ENCODE measurements at regions not wholly inside any gene's neighbourhood (a gene's known extent, or its start where the extent isn't known, plus 50 kb on each side); places are given as distances from the start of the nearest gene placed in this dataset.

DNA sequence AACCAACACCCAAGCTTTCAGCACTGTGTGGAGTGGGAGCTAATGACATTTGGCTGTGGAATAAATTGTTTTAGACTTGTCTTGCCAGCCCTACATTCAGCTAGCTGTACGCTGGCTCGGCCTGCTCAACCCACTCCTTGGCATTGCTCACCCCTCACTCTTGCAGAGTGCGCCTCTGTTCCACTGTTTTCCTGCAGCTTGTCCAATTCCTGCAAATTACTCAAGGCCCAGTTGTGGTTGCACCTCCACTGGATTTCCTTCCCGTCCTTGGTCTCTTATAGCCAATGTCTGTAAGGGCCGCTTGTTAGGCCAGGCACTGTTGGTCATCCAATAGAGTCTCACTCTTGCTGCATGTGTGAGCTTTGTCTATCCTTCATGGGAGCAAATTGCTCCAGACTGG, 55.5 kb upstream of the ADRA1D start:
- no peak for TF ChIP-seq ZNF8 (CRISPR knock-in tag; IDR thresholded peaks at IDR 0.05)
- no peak for TF ChIP-seq ESRRG (CRISPR knock-in tag; IDR thresholded peaks at IDR 0.05)
- no peak for TF ChIP-seq TCF4 (CRISPR knock-in tag; IDR thresholded peaks at IDR 0.05; ENCODE audit: borderline replicate concordance)
- TF ChIP-seq ZFP3 (CRISPR knock-in tag; IDR thresholded peaks at IDR 0.05) = no peak
- TF ChIP-seq ARNTL (CRISPR knock-in tag; IDR thresholded peaks at IDR 0.05; ENCODE audit: borderline replicate concordance, low read depth) = no peak
- no peak for TF ChIP-seq CSDC2 (CRISPR knock-in tag; IDR thresholded peaks at IDR 0.05)
- no peak for TF ChIP-seq SNAI2 (CRISPR knock-in tag; IDR thresholded peaks at IDR 0.05)
- TF ChIP-seq, protein P1, sequence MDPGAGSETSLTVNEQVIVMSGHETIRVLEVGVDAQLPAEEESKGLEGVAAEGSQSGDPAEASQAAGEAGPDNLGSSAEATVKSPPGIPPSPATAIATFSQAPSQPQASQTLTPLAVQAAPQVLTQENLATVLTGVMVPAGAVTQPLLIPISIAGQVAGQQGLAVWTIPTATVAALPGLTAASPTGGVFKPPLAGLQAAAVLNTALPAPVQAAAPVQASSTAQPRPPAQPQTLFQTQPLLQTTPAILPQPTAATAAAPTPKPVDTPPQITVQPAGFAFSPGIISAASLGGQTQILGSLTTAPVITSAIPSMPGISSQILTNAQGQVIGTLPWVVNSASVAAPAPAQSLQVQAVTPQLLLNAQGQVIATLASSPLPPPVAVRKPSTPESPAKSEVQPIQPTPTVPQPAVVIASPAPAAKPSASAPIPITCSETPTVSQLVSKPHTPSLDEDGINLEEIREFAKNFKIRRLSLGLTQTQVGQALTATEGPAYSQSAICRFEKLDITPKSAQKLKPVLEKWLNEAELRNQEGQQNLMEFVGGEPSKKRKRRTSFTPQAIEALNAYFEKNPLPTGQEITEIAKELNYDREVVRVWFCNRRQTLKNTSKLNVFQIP (CRISPR knock-in tag; IDR thresholded peaks at IDR 0.05; ENCODE audit: borderline replicate concordance, low read depth) = no peak
- TF ChIP-seq BACH2 (CRISPR knock-in tag; IDR thresholded peaks at IDR 0.05; ENCODE audit: borderline replicate concordance) = no peak
- no peak for TF ChIP-seq OSR1 (CRISPR knock-in tag; IDR thresholded peaks at IDR 0.05)
- TF ChIP-seq RARB (CRISPR knock-in tag; IDR thresholded peaks at IDR 0.05) = no peak
- TF ChIP-seq, protein P2, sequence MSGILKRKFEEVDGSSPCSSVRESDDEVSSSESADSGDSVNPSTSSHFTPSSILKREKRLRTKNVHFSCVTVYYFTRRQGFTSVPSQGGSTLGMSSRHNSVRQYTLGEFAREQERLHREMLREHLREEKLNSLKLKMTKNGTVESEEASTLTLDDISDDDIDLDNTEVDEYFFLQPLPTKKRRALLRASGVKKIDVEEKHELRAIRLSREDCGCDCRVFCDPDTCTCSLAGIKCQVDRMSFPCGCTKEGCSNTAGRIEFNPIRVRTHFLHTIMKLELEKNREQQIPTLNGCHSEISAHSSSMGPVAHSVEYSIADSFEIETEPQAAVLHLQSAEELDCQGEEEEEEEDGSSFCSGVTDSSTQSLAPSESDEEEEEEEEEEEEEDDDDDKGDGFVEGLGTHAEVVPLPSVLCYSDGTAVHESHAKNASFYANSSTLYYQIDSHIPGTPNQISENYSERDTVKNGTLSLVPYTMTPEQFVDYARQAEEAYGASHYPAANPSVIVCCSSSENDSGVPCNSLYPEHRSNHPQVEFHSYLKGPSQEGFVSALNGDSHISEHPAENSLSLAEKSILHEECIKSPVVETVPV (CRISPR knock-in tag; IDR thresholded peaks at IDR 0.05) = no peak
- no peak for TF ChIP-seq ISL1 (CRISPR knock-in tag; IDR thresholded peaks at IDR 0.05)
- TF ChIP-seq ZNF565 (CRISPR knock-in tag; conservative IDR thresholded peaks at IDR 0.05; ENCODE audit: low read depth) = no peak
- TF ChIP-seq, protein P3, sequence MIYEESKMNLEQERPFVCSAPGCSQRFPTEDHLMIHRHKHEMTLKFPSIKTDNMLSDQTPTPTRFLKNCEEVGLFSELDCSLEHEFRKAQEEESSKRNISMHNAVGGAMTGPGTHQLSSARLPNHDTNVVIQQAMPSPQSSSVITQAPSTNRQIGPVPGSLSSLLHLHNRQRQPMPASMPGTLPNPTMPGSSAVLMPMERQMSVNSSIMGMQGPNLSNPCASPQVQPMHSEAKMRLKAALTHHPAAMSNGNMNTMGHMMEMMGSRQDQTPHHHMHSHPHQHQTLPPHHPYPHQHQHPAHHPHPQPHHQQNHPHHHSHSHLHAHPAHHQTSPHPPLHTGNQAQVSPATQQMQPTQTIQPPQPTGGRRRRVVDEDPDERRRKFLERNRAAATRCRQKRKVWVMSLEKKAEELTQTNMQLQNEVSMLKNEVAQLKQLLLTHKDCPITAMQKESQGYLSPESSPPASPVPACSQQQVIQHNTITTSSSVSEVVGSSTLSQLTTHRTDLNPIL (CRISPR knock-in tag; IDR thresholded peaks at IDR 0.05; ENCODE audit: low read depth) = no peak
- TF ChIP-seq ZC3H10 (CRISPR knock-in tag; IDR thresholded peaks at IDR 0.05) = no peak
- TF ChIP-seq TOX (CRISPR knock-in tag; IDR thresholded peaks at IDR 0.05; ENCODE audit: borderline replicate concordance) = no peak
- no peak for TF ChIP-seq GLIS3 (CRISPR knock-in tag; IDR thresholded peaks at IDR 0.05)
- no peak for TF ChIP-seq ZNF70 (CRISPR knock-in tag; IDR thresholded peaks at IDR 0.05)
- TF ChIP-seq ZFP30 (CRISPR knock-in tag; IDR thresholded peaks at IDR 0.05) = no peak
- ATAC-seq = no peak

DNA sequence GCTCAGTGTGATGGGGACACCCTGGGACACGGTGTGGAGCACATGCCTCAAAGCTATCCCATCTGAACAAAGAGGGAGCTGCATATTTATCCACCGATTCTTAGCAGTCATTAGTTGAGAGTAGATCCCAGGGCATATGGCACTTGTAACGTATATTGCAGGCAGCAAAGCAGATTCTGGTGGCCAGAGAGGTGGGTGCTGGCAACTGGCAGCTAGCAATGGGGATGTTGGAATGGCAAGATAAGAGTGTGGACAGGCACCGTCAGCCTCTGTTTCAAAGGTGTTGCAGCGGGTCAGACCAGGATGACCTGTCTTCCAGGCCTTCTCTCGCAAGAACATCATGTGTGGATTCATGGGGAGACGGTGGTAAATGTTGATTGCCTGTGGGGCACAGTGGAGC, 54.0 kb upstream of the ADRA1D start:
- ATAC-seq = no peak
- no peak for TF ChIP-seq OSR1 (CRISPR knock-in tag; IDR thresholded peaks at IDR 0.05)
- no peak for TF ChIP-seq TCF4 (CRISPR knock-in tag; IDR thresholded peaks at IDR 0.05; ENCODE audit: borderline replicate concordance)
- no peak for TF ChIP-seq PPARA (CRISPR knock-in tag; IDR thresholded peaks at IDR 0.05; ENCODE audit: borderline replicate concordance)
- TF ChIP-seq, protein P1 (CRISPR knock-in tag; IDR thresholded peaks at IDR 0.05; ENCODE audit: borderline replicate concordance, low read depth) = no peak
- TF ChIP-seq SNAI2 (CRISPR knock-in tag; IDR thresholded peaks at IDR 0.05) = no peak
- TF ChIP-seq, protein P4, sequence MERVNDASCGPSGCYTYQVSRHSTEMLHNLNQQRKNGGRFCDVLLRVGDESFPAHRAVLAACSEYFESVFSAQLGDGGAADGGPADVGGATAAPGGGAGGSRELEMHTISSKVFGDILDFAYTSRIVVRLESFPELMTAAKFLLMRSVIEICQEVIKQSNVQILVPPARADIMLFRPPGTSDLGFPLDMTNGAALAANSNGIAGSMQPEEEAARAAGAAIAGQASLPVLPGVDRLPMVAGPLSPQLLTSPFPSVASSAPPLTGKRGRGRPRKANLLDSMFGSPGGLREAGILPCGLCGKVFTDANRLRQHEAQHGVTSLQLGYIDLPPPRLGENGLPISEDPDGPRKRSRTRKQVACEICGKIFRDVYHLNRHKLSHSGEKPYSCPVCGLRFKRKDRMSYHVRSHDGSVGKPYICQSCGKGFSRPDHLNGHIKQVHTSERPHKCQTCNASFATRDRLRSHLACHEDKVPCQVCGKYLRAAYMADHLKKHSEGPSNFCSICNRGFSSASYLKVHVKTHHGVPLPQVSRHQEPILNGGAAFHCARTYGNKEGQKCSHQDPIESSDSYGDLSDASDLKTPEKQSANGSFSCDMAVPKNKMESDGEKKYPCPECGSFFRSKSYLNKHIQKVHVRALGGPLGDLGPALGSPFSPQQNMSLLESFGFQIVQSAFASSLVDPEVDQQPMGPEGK (CRISPR knock-in tag; IDR thresholded peaks at IDR 0.05; ENCODE audit: borderline replicate concordance) = no peak

DNA sequence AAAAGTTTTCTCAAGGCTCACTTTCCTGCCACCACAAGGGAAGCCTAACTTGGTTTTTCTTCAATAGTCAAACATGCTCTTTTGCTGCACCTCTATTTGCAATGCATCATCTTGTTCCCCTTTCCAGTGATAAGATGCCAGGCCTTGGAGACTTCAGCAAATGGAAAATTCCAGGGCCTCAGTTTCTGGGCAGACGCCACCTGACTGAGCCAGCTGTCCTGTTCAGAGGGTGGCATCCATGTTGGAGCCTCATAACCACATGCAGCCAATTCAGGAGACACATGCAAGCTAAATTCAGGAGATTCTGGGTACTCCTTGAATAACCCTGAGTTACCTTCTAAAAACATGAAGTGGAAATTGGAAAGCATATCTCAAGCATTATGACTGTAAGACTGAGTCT, 51.8 kb upstream of the ADRA1D start:
- ATAC-seq = no peak
- TF ChIP-seq GLIS3 (CRISPR knock-in tag; IDR thresholded peaks at IDR 0.05) (no peak), ZNF8 (CRISPR knock-in tag; IDR thresholded peaks at IDR 0.05) (no peak), ZNF565 (CRISPR knock-in tag; conservative IDR thresholded peaks at IDR 0.05; ENCODE audit: low read depth) (no peak), PPARA (CRISPR knock-in tag; IDR thresholded peaks at IDR 0.05; ENCODE audit: borderline replicate concordance) (no peak), CSDC2 (CRISPR knock-in tag; IDR thresholded peaks at IDR 0.05) (no peak), ZC3H10 (CRISPR knock-in tag; IDR thresholded peaks at IDR 0.05) (no peak), ZFP3 (CRISPR knock-in tag; IDR thresholded peaks at IDR 0.05) (no peak), ESRRG (CRISPR knock-in tag; IDR thresholded peaks at IDR 0.05) (no peak), ISL1 (CRISPR knock-in tag; IDR thresholded peaks at IDR 0.05) (no peak), ARNTL (CRISPR knock-in tag; IDR thresholded peaks at IDR 0.05; ENCODE audit: borderline replicate concordance, low read depth) (no peak), SNAI2 (CRISPR knock-in tag; IDR thresholded peaks at IDR 0.05) (no peak), BACH2 (CRISPR knock-in tag; IDR thresholded peaks at IDR 0.05; ENCODE audit: borderline replicate concordance) (no peak), OSR1 (CRISPR knock-in tag; IDR thresholded peaks at IDR 0.05) (no peak), ZNF70 (CRISPR knock-in tag; IDR thresholded peaks at IDR 0.05) (no peak)
- TF ChIP-seq, protein P3 (CRISPR knock-in tag; IDR thresholded peaks at IDR 0.05; ENCODE audit: low read depth) = no peak
- TF ChIP-seq, protein P2 (CRISPR knock-in tag; IDR thresholded peaks at IDR 0.05) = no peak
- TF ChIP-seq, protein P5, sequence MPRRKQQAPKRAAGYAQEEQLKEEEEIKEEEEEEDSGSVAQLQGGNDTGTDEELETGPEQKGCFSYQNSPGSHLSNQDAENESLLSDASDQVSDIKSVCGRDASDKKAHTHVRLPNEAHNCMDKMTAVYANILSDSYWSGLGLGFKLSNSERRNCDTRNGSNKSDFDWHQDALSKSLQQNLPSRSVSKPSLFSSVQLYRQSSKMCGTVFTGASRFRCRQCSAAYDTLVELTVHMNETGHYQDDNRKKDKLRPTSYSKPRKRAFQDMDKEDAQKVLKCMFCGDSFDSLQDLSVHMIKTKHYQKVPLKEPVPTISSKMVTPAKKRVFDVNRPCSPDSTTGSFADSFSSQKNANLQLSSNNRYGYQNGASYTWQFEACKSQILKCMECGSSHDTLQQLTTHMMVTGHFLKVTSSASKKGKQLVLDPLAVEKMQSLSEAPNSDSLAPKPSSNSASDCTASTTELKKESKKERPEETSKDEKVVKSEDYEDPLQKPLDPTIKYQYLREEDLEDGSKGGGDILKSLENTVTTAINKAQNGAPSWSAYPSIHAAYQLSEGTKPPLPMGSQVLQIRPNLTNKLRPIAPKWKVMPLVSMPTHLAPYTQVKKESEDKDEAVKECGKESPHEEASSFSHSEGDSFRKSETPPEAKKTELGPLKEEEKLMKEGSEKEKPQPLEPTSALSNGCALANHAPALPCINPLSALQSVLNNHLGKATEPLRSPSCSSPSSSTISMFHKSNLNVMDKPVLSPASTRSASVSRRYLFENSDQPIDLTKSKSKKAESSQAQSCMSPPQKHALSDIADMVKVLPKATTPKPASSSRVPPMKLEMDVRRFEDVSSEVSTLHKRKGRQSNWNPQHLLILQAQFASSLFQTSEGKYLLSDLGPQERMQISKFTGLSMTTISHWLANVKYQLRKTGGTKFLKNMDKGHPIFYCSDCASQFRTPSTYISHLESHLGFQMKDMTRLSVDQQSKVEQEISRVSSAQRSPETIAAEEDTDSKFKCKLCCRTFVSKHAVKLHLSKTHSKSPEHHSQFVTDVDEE (CRISPR knock-in tag; IDR thresholded peaks at IDR 0.05) = no peak
